ENCODE measurements at regions not wholly inside any gene's neighbourhood (a gene's known extent, or its start where the extent isn't known, plus 50 kb on each side); places are given as distances from the start of the nearest gene placed in this dataset.

DNA sequence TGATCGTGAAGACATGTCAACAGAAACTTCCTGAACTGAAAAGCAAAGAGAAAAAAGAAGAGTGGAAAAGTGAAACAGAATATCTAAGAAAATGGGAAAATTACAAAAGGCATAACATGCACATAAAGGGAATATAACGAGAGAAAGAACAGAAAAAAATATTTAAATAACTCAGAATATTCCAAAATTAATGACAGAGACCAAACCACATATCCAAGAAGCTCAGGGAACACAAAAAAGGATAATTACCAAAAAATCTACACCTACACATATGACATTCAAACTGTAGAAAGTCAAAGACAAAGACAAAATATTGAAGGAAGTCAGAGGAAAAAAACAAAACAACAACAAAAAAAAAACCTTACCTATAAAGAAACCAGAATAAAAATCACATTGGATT lies 105.5 kb downstream of the OR13A1 start:
- no peak for TF ChIP-seq CTCF (IDR thresholded peaks at IDR 0.05; ENCODE audit: insufficient read depth, low read depth, low read length)
- H3K4me3 ChIP-seq (ENCODE audit: low read depth, low read length), result no peak overlapping the region
- H3K27me3 ChIP-seq (ENCODE audit: control insufficient read depth, insufficient read depth, low read length), result no peaks in the 10 kb centered on the region
- ChIA-PET CTCF (interaction anchor here (1.2 kb wide), 1 partner anchor 25 kb away, joined by 3 read pairs; no protein-coding TSS in a partner anchor), POLR2A (no interaction called here)
- no peaks in the 10 kb centered on the region for H3K36me3 ChIP-seq (ENCODE audit: control insufficient read depth, insufficient read depth, low read length)
- no peak for DNase-seq (ENCODE audit: low read depth)

GRCh38 chr10:45211576-45211975 lies 103.8 kb downstream of the OR13A1 start:
- no peak for TF ChIP-seq CTCF (IDR thresholded peaks at IDR 0.05; ENCODE audit: insufficient read depth, low read depth, low read length)

DNA sequence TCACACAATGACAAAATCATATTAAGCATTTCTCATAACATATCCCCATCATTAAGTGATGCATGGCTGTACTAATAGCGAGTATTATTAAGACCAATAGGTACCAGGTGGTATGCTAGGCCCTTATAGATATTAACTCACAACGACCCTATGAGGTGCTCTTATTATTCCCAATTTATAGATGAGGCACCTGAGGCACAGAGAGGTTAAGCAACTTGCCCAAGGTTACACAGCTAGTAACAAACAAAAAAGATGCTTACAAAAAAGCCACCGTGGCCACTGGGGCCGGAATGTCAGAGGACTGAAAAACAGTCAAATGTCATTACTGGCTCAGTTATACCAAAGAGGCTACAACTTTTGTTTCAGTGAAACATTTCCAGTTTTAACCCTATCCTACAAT lies 96.0 kb downstream of the OR13A1 start:
- Histone ChIP-seq H3K36me3 (ENCODE audit: control insufficient read depth, insufficient read depth, low read length) (no peaks in the 10 kb centered on the region), H3K27me3 (ENCODE audit: control insufficient read depth, insufficient read depth, low read length) (no peaks in the 10 kb centered on the region), H3K4me3 (ENCODE audit: low read depth, low read length) (no peak overlapping the region)
- TF ChIP-seq CTCF (IDR thresholded peaks at IDR 0.05; ENCODE audit: insufficient read depth, low read depth, low read length), result no peak
- ChIA-PET CTCF (no interaction called here), POLR2A (no interaction called here)
- no peak for DNase-seq (ENCODE audit: low read depth)

More at GRCh38 chr10:45211576-45211975, 103.8 kb downstream of the OR13A1 start:
- Histone ChIP-seq H3K36me3 (ENCODE audit: control insufficient read depth, insufficient read depth, low read length) (no peaks in the 10 kb centered on the region), H3K27me3 (ENCODE audit: control insufficient read depth, insufficient read depth, low read length) (no peaks in the 10 kb centered on the region), H3K4me3 (ENCODE audit: low read depth, low read length) (no peak overlapping the region)
- no peak for DNase-seq (ENCODE audit: low read depth)
- ChIA-PET POLR2A (no interaction called here), CTCF (no interaction called here)

- ChIA-PET CTCF (interaction anchor here (1.2 to 3.3 kb wide), 4 partner anchors 11 to 288 kb away, joined by 3 to 12 read pairs (median 4); no protein-coding TSS in a partner anchor), POLR2A (no interaction called here)
- DNase-seq (ENCODE audit: low read depth), result no peak
- H3K4me3 ChIP-seq (ENCODE audit: low read depth, low read length), result no peak overlapping the region
- no peak for TF ChIP-seq CTCF (IDR thresholded peaks at IDR 0.05; ENCODE audit: insufficient read depth, low read depth, low read length)
- no peaks in the 10 kb centered on the region for H3K27me3 ChIP-seq (ENCODE audit: control insufficient read depth, insufficient read depth, low read length)
- no peaks in the 10 kb centered on the region for H3K36me3 ChIP-seq (ENCODE audit: control insufficient read depth, insufficient read depth, low read length)
Measured at GRCh38 chr10:45220931-45221330, 94.5 kb downstream of the OR13A1 start.

- ChIA-PET CTCF (interaction anchor here (1.1 kb wide), 1 partner anchor 11 kb away, joined by 3 read pairs; no protein-coding TSS in a partner anchor), POLR2A (no interaction called here)
Measured at GRCh38 chr10:45224219-45224841, 91.1 kb downstream of the OR13A1 start.

More at GRCh38 chr10:45224219-45224841, 91.1 kb downstream of the OR13A1 start:
- Histone ChIP-seq H3K4me3 (ENCODE audit: low read depth, low read length) (no peak overlapping the region), H3K36me3 (ENCODE audit: control insufficient read depth, insufficient read depth, low read length) (no peaks in the 10 kb centered on the region), H3K27me3 (ENCODE audit: control insufficient read depth, insufficient read depth, low read length) (no peaks in the 10 kb centered on the region)
- TF ChIP-seq CTCF (IDR thresholded peaks at IDR 0.05; ENCODE audit: insufficient read depth, low read depth, low read length), result no peak
- DNase-seq (ENCODE audit: low read depth), result no peak

Measured in BJ (cell line).